GM18498 (cell line): ENCODE measurements at regions not wholly inside any gene's neighbourhood (a gene's known extent, or its start where the extent isn't known, plus 50 kb on each side); places are given as distances from the start of the nearest gene placed in this dataset.
"Not testable (repeated sequence)": the region's sequence is repeated elsewhere in the genome, so short reads cannot be mapped to it uniquely, and the experiment has no call there.

Experiments used
- ATAC-seq: cut with Tn5 transposase; IDR thresholded peaks from one replicate; pipeline ENCODE4 v1.9.1; 2021; ENCODE audit warnings: mild to moderate bottlenecking, moderate library complexity; ENCODE audit not compliant: unreplicated experiment

DNA sequence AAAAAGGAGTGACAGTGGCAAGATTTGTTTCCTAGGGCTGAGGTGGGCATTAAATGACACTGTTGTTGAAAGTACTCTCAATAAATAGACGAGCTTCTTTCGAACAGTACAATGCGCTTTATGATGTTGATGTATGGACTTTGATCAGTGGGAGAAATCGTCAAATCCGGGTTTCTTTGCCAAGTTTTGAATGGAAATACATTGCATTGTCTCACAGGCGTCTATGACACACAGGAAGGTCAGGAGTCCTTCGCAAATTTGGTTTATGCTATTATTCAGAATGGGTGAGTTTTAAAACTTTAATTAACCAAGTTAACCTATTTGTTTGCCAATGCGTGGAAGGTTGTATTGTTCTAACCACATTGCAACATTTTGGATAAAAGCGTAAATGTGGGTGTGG, 547.3 kb upstream of the SLC35B3 start:
- no peak for ATAC-seq

DNA sequence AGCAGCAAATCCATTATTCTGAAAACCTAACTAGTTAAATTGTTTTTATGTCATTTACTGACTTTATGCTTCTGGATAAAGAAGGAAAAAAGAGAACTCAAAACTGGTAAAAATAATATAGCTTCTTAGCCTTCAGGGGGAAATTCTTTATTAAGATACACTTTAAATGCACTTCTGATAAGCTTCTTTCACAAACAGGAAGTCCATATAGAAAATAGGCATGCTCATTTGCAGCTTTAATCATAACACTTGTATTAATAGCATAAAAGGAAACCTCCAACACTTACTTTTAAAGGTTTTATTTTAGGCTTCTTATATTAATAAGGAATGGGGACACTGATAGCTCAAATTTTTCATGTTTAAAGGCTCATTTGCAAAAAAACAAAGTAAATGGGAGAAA, 538.0 kb upstream of the SLC35B3 start:
- ATAC-seq: no peak

DNA sequence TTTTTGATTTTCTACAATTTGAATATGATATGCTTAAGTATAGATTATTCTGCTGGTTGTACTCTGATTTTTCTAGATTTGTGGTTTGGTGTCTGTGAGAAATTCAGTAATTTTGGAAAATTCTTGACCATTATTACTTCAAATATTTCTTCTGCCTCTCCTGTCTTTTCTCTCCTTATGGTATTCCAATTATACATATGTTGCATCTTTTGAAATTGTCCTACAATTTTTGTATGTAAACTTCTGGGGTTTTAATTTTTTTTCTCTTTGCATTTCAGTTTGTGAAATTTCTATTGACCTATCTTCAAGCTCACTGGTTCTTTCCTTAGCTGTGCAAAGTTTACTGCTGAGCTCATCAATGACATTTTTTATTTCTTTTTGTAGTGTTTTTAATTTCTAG, 534.4 kb upstream of the SLC35B3 start:
- no peak for ATAC-seq

GRCh38 chr6:8958894-8959511, 523.7 kb upstream of the SLC35B3 start:
- ATAC-seq: no peak

- ATAC-seq: no peak
Measured at GRCh38 chr6:8953310-8953709, 518.0 kb upstream of the SLC35B3 start.

- ATAC-seq: no peak
Measured at GRCh38 chr6:8948733-8949132, 513.4 kb upstream of the SLC35B3 start.

- ATAC-seq: no peak
Measured at GRCh38 chr6:8947900-8948299, 512.6 kb upstream of the SLC35B3 start.

DNA sequence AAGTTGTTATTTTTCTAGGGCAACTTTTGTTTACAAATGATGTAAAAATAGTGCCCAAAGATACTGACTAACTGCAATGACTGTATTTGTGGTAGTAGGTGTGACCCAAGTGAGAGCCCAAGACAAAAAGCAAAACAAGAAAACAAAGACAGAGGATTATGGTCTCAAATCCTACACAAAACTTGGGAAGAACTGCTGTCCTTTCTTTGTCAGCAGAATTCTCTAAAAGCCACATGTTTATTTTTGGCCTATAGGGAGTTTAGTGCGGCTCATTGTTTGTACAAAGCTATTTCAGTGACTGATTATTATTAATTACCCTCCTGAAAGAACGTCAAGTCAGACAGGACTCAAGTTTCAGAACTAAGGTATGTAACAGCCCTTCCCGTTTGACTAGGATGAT, 509.2 kb upstream of the SLC35B3 start:
- no peak for ATAC-seq

- no peak for ATAC-seq
Measured at GRCh38 chr6:8943073-8943472, 507.7 kb upstream of the SLC35B3 start.

GRCh38 chr6:8941577-8941976, 506.2 kb upstream of the SLC35B3 start:
- no peak for ATAC-seq

DNA sequence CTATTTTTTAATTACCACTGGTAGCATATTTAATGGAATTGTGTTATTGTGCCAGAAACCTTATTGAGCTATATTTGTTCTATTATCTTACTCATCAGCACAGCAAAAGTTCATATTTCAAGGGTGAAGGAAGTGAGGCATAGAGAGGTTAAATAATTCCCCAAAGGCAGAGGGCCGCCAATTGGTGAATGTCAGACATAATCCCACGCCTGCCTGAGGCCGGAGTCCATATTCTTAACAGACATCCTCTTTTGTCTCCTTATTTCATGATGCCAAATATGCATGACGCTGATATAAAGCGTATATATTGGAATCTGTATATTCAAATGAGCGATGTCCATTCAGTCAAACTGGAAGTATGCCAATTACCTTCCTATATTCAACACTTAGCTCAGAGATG, 505.0 kb upstream of the SLC35B3 start:
- no peak for ATAC-seq

DNA sequence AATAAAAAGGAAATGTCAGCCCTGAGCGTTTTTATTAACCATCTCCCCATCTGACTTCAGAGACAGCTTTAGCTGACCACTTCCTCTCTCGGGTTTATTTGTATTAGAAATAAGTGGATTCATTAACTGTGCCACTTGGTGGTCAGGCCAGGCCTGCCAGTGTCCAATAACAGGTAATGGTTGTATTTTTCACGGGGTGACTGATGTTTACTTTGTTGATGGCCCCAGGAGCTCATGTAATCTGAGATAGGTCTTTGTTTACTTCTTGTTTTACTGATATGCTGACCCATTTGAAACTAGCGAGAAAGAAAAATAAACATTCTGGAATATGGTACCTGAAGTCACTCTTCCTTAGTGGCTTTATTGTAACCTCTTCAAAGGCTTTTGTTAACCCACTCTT, 504.3 kb upstream of the SLC35B3 start:
- ATAC-seq: no peak

GRCh38 chr6:8934318-8934717, 499.0 kb upstream of the SLC35B3 start:
- ATAC-seq: no peak

DNA sequence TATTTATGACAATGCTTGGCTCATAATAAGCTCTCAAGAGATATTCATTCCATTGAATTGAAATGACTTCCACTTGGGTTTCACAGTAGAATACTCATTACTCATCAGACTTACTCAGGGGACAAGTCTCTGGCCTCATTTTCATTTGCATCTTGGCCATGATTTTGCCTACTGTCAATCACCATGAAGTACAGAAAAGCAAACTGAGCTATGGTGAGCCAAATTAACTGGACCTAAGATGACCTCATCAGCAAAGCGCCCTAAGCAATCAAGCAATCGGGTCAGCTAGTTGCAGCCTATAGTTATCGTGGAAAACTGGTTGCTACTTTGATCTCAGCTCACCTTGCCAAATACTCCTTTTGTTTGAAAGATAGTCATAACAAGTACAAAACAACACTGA, 494.7 kb upstream of the SLC35B3 start:
- no peak for ATAC-seq

DNA sequence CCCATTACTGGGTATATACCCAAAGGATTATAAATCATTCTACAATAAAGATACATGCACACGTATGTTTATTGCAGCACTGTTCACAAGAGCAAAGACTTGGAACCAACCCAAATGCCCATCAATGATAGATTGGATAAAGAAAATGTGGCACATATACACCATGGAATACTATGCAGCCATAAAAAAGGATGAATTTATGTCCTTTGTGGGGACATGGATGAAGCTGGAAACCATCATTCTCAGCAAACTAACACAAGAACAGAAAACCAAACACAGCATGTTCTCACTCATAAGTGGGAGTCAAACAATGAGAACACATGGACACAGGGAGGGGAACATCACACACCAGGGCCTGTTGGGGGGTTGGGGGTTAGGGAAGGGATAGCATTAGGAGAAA, 484.9 kb upstream of the SLC35B3 start:
- not testable (repeated sequence) for ATAC-seq

GRCh38 chr6:8918196-8918595, 482.9 kb upstream of the SLC35B3 start:
- no peak for ATAC-seq

- ATAC-seq: no peak
Measured at GRCh38 chr6:8914700-8915099, 479.4 kb upstream of the SLC35B3 start.

DNA sequence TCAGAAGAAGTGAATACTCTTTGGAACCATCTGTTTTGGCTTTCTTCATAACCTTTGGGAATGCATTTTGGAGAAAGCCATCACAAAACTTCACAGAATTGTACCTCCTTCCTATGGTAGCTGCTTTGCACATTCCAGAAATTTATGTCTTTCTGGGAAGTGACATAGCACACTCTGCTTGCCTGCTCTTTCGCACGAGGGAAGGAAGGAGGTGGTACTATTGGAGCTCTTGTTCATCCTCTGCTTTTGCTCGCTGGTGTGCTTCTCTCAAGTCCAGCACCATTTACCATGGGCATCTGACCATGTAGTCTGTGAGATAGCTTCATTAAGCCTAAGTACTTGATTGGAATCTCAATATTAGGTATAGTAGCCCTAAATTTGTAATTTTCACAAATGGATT, 473.3 kb upstream of the SLC35B3 start:
- ATAC-seq: no peak

DNA sequence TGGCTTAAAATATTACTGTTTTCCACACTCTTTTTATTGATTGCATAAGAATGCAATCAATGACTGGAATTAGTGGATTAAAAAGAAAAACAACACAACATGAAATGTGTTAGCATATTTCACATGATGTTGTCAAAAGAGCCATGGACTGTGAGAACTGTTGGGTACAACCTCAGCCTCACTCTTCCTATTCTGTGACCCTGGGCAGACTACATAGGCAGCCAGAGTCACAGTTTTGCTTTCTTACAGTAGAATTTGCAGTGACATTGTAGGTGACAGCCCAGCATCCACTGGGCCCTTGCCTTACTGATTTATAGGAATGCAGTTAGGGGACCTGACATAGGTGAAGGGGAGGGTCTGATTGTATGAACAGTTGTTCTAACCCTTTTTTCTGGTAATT, 471.4 kb upstream of the SLC35B3 start:
- no peak for ATAC-seq

DNA sequence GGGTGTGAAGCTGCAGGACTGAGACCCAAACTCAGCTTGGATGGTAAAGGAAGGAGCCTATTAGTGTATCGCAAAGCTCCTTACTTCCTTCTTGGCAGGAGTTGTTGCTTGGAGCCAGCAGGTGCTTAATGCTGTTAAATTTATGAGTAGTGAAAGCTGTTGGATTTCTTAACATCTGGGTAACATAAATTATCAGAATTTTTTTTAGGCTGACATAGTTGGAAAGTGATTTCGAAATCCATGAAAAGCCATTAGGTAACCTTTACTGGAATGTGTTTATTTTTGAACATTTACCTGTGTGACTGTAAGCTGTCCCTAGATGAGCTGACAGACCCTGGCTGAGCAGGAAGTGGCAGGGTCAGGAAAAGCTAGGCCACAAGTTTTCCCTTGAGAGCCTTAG, 470.4 kb upstream of the SLC35B3 start:
- ATAC-seq: no peak

- ATAC-seq: peak; percentile 60
Measured at GRCh38 chr6:8904754-8905153, 469.4 kb upstream of the SLC35B3 start.

DNA sequence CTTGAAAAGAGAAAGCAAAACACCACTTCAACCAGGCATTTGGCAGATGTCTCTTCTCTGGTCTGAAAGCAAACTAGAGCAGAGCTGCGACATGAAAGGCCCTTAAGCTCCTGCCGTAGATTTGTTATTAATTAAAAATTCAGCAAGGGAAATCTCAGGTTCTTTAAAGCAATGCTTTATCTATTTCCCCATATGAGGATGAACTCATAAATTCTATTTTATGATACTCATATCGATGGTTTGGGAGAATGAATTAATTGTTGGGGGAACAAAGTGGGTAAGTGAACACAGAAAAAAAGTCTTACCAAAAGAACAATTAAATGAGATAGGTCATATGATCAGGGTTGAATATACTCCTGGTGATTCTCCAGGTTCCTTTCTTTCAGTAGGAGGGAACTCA, 464.7 kb upstream of the SLC35B3 start:
- no peak for ATAC-seq

GRCh38 chr6:8889514-8889913, 454.2 kb upstream of the SLC35B3 start:
- no peak for ATAC-seq

DNA sequence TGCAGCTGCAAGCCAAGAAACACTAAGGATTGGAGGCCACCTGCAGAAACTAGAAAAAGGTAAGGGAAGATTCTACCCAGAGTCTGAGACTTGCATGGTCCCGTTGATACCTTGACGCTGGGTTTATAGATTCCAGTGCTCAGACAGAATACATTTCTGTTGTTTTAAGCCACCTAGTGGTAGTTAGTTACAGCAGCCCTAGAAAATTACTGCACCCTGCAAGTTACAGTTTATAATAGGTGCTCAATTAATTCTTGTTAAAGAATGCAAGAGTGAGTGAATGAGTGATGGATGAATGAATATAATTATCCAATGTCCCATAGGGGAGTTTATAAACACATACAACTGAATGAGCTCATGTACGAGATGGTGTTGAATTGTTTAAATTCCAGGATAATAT, 453.1 kb upstream of the SLC35B3 start:
- no peak for ATAC-seq
